ENCODE measurements at regions not wholly inside any gene's neighbourhood (a gene's known extent, or its start where the extent isn't known, plus 50 kb on each side); places are given as distances from the start of the nearest gene placed in this dataset.

DNA sequence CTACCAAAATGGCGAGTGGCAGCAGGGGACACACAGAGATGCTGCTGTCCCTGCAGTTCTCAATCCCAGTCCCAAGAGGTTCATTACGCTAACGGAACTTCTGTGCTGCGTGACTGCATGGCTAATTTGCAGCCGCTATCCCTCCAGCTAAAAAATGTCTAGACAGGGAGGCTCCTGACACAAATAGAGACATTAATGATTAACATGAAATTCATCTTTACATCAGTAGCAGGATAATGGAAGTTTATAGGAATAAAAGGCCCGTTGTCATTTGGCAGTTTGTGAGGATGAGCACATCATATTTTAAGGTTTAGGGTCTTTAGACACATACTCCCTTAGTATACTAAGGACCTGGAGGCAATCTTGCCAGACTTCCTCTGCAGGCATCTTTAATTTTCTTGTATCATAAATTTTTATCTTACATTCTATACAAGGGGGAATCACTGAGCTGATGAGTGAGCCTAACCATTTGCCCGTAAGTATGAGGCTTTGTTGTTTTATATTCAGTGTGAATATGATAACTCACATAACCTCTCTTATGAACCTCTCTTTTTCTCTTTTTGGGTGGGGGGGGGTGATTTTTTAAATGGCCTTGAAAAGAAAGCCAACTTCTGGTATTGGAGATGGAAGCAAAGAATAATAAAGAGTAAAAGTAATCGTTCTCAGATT lies 99.8 kb upstream of the OR9G4 start:
- TF ChIP-seq, protein P1, sequence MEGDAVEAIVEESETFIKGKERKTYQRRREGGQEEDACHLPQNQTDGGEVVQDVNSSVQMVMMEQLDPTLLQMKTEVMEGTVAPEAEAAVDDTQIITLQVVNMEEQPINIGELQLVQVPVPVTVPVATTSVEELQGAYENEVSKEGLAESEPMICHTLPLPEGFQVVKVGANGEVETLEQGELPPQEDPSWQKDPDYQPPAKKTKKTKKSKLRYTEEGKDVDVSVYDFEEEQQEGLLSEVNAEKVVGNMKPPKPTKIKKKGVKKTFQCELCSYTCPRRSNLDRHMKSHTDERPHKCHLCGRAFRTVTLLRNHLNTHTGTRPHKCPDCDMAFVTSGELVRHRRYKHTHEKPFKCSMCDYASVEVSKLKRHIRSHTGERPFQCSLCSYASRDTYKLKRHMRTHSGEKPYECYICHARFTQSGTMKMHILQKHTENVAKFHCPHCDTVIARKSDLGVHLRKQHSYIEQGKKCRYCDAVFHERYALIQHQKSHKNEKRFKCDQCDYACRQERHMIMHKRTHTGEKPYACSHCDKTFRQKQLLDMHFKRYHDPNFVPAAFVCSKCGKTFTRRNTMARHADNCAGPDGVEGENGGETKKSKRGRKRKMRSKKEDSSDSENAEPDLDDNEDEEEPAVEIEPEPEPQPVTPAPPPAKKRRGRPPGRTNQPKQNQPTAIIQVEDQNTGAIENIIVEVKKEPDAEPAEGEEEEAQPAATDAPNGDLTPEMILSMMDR (IDR thresholded peaks at IDR 0.05) = no peak
- no peak for TF ChIP-seq POLR2A (IDR thresholded peaks at IDR 0.05)
- no peak for TF ChIP-seq POLR2AphosphoS5 (IDR thresholded peaks at IDR 0.05)
- TF ChIP-seq EP300 (IDR thresholded peaks at IDR 0.05) = no peak

All from suprapubic skin (tissue), 4 donors.